NCI-H2107 treated with DMSO at 0.1 percent for 48 hours (cell line): ENCODE measurements at regions not wholly inside any gene's neighbourhood (a gene's known extent, or its start where the extent isn't known, plus 50 kb on each side); places are given as distances from the start of the nearest gene placed in this dataset.

Source experiments
- DNase-seq: peaks from one replicate; lab custom pipeline; 2025; ENCODE audit not compliant: unreplicated experiment; lab: John Stamatoyannopoulos, UW

- DNase-seq = no peak
Measured at GRCh38 chr9:75830303-75830702, 60.2 kb upstream of the PCSK5 start.

- no peak for DNase-seq
Measured at GRCh38 chr9:75833778-75834177, 56.7 kb upstream of the PCSK5 start.

GRCh38 chr9:75834878-75835277 lies 55.6 kb upstream of the PCSK5 start:
- DNase-seq = no peak
